Right atrium auricular region (tissue), 2 donors: ENCODE measurements at regions not wholly inside any gene's neighbourhood (a gene's known extent, or its start where the extent isn't known, plus 50 kb on each side); places are given as distances from the start of the nearest gene placed in this dataset.
A peak's percentile ranks its signal among the peaks of the same experiment; 100 is the strongest.

Experiments
- DNase-seq: peaks from one replicate; pipeline ENCODE4 v3.0.0-alpha.2; 2019; ENCODE audit warnings: low spot score
- H3K27ac ChIP-seq, 2 donors: fragments of 200-600 bp; sonication (generic); 1 replicate in 1 of 2; 2 replicates in 1 of 2; pipeline ENCODE4 v1.5.1; 2016 to 2019
- H3K27me3 ChIP-seq, 2 donors: fragments of 200-600 bp; sonication (generic); one replicate each; pipeline versions ENCODE4 v1.5.1 to v1.6.0; 2017 to 2019
- H3K36me3 ChIP-seq: fragments of 200-600 bp; sonication (generic); one replicate; pipeline ENCODE4 v1.5.1; 2016
- H3K4me1 ChIP-seq, 2 donors: fragments of 200-600 bp; sonication (generic); one replicate each; pipeline versions ENCODE4 v1.5.1 to v1.6.0; 2017 to 2019
- H3K4me3 ChIP-seq, 2 donors: fragments of 200-600 bp; sonication (generic); 1 replicate in 1 of 2; 2 replicates in 1 of 2; pipeline ENCODE4 v1.5.1; 2017 to 2019; ENCODE audit warnings: mild to moderate bottlenecking in 1 of 2, moderate library complexity in 1 of 2
- H3K9me3 ChIP-seq, 2 donors: fragments of 200-600 bp; sonication (generic); one replicate each; pipeline ENCODE4 v1.5.1; 2019
- TF ChIP-seq, protein P1 (sequence below), 2 donors: fragments of 200-600 bp; sonication (generic); IDR thresholded peaks; one replicate each; pipeline ENCODE4 v1.5.1; 2019; ENCODE audit warnings: antibody characterized with exemption in 2 of 2

DNA sequence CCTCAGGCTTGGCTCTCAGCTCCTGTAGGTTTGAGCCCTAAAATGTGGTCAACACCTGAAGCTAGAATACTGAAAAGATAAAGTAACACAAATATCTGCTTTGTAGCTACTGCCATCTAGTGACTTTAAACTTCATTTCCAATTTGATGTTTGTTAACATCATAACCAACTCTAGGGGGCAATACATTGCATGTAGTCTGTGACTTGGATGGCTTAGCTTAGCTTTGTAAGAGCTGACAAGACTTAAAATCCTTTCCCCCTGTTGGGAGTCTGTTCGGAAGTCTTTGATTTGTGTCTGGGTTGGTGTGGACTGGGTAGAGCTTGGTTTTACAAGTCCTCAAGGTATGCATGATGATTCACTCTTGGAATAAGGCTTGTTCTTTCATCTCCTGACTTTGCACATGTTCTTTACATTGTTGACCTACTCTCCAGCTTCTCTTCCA, 51.7 kb downstream of the SCN11A start:
- no peaks in the 10 kb centered on the region for H3K4me1 ChIP-seq
- DNase-seq = no peak
- H3K27ac ChIP-seq = no peak overlapping the region
- no peaks in the 10 kb centered on the region for H3K36me3 ChIP-seq
- no peak overlapping the region for H3K4me3 ChIP-seq
- no peaks in the 10 kb centered on the region for H3K27me3 ChIP-seq
- H3K9me3 ChIP-seq = no peaks in the 10 kb centered on the region
- TF ChIP-seq, protein P1, sequence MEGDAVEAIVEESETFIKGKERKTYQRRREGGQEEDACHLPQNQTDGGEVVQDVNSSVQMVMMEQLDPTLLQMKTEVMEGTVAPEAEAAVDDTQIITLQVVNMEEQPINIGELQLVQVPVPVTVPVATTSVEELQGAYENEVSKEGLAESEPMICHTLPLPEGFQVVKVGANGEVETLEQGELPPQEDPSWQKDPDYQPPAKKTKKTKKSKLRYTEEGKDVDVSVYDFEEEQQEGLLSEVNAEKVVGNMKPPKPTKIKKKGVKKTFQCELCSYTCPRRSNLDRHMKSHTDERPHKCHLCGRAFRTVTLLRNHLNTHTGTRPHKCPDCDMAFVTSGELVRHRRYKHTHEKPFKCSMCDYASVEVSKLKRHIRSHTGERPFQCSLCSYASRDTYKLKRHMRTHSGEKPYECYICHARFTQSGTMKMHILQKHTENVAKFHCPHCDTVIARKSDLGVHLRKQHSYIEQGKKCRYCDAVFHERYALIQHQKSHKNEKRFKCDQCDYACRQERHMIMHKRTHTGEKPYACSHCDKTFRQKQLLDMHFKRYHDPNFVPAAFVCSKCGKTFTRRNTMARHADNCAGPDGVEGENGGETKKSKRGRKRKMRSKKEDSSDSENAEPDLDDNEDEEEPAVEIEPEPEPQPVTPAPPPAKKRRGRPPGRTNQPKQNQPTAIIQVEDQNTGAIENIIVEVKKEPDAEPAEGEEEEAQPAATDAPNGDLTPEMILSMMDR (IDR thresholded peaks at IDR 0.05) = peak; percentile 31 to 70

DNA sequence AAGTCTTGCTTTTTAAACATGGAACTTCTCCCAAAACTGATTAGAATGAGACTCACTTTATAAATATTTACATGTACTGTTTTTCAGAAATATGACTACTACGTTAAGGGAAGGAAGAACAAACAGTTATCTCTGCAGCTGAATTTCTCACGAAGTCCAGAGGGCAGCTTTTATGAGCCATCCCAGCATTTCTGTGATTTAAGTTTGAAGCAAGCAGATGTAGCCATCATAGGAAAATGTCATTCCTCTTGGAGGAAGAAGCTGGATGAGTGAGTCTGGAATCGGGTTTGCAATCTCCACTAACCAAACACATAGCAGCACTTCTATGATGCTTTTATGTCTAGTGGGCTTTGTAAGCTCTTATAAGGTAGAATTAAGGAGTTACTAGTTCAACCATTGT, 53.7 kb downstream of the SCN11A start:
- DNase-seq = no peak

DNA sequence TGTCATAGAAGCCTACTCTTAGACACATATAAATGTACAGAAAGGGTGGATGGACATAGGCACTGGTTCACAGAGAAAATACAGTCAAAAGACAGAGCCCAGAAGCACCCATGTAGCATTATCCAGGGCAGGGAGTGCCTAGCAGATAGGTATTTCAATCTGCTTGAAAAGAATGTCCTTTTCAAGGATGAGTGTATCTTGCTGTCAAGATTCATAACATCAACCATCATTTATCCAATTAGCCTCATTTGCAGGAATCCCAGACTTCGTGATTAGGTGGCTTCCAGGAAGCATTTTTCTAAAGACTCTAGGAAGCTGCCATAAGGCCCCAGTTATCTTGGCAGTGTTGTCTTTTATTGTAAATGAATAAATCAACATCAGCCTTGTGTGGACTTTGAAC, 55.6 kb downstream of the SCN11A start:
- Histone ChIP-seq H3K36me3 (no peaks in the 10 kb centered on the region), H3K27me3 (no peaks in the 10 kb centered on the region), H3K4me1 (no peaks in the 10 kb centered on the region), H3K9me3 (no peaks in the 10 kb centered on the region), H3K27ac (no peak overlapping the region), H3K4me3 (no peak overlapping the region)
- DNase-seq = no peak
- TF ChIP-seq, protein P1 (IDR thresholded peaks at IDR 0.05) = no peak

More for the DNA sequence above, 53.7 kb downstream of the SCN11A start:
- no peak overlapping the region for H3K4me3 ChIP-seq
- no peaks in the 10 kb centered on the region for H3K9me3 ChIP-seq
- H3K4me1 ChIP-seq = no peaks in the 10 kb centered on the region
- H3K36me3 ChIP-seq = no peaks in the 10 kb centered on the region
- no peaks in the 10 kb centered on the region for H3K27me3 ChIP-seq
- no peak overlapping the region for H3K27ac ChIP-seq
- TF ChIP-seq, protein P1 (IDR thresholded peaks at IDR 0.05) = no peak

DNA sequence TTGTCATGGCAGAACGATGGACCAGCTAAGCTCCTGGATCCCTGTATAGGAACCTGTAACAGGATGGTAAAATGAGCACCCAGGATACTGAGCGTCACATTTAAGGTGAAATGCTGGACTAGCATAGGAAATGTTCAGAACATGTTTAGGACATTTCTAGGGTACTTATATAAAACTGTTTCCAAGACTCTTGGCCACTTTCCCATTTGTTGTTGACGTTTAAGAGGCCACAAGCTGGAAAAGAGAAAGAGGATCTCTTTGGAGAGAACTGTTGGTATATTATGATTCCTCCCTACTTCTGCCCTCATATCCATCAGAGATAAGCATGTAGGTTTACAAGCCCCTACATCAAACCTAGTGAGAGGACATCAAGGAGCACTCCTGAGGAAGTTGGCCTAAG, 57.5 kb downstream of the SCN11A start:
- Histone ChIP-seq H3K27me3 (no peaks in the 10 kb centered on the region), H3K36me3 (no peaks in the 10 kb centered on the region), H3K4me3 (no peak overlapping the region), H3K4me1 (no peaks in the 10 kb centered on the region), H3K27ac (no peak overlapping the region), H3K9me3 (no peaks in the 10 kb centered on the region)
- TF ChIP-seq, protein P1 (IDR thresholded peaks at IDR 0.05) = no peak
- no peak for DNase-seq

DNA sequence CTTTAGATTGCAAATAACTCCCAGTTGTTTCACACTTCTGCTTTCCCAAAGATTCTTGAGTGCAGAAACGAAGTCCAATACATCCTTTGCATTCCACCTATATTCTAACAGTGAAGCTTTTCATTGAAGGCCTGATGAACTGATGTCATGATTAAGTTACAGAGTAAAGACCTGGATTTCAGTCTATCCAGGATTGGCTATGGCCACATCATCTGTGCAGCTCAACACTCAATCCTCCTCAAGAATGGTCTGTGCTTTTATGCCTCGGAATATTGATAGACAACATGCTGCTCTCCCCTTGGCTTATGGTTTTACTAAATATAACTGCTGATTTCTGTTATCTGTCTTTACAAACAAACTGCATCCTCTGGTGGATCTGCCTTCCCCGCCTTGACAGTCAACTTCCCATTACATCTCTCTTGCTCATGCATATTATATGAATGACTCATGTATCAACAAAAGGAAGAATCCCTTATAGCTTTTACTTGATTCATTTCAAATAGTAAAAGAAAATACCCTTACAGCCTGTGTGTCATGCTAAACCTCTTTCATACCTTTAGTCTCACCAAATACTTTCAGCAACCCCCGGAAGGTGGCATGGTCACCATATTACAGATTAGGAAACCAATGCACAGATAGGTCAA, 59.5 kb downstream of the SCN11A start:
- Histone ChIP-seq H3K4me3 (no peak overlapping the region), H3K27me3 (no peaks in the 10 kb centered on the region), H3K36me3 (no peaks in the 10 kb centered on the region), H3K27ac (no peak overlapping the region), H3K9me3 (no peaks in the 10 kb centered on the region), H3K4me1 (no peaks in the 10 kb centered on the region)
- TF ChIP-seq, protein P1 (IDR thresholded peaks at IDR 0.05) = no peak
- no peak for DNase-seq

DNA sequence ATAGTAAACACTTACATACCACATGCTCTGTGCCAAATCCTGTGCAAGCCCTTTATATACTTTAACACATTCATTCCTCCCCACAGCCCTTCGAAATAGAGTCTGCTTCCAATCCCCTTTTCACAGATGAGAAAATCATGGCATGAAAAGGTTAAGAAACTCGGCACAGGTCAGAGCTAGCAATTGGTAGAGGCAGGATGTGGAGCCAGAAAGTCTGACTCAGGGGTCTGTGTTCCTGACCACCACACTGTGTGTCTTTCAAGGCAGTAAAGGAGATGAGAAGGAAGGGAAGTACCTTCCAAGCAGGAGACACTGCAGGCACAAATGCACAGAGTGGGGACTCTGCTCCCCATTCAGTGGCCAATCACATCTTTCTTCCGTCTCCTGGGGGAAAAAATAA, 61.1 kb downstream of the SCN11A start:
- H3K4me1 ChIP-seq = no peaks in the 10 kb centered on the region
- no peak overlapping the region for H3K4me3 ChIP-seq
- no peaks in the 10 kb centered on the region for H3K27me3 ChIP-seq
- DNase-seq = no peak
- no peak overlapping the region for H3K27ac ChIP-seq
- TF ChIP-seq, protein P1 (IDR thresholded peaks at IDR 0.05) = no peak
- H3K9me3 ChIP-seq = no peaks in the 10 kb centered on the region
- H3K36me3 ChIP-seq = no peaks in the 10 kb centered on the region
